BLaER1 (cell line): ENCODE measurements at regions not wholly inside any gene's neighbourhood (a gene's known extent, or its start where the extent isn't known, plus 50 kb on each side); places are given as distances from the start of the nearest gene placed in this dataset.
"Not testable (repeated sequence)": the region's sequence is repeated elsewhere in the genome, so short reads cannot be mapped to it uniquely, and the experiment has no call there.

Experiments
- H3K27ac ChIP-seq: shearing (Covaris generic); formaldehyde crosslinking; 2 replicates; pipeline ENCODE4 v1.8.1; 2022
- H3K27me3 ChIP-seq: shearing (Covaris generic); formaldehyde crosslinking; 2 replicates; pipeline ENCODE4 v1.8.1; 2022
- H3K36me3 ChIP-seq: shearing (Covaris generic); formaldehyde crosslinking; 2 replicates; pipeline ENCODE4 v1.8.1; 2022
- H3K4me1 ChIP-seq: shearing (Covaris generic); formaldehyde crosslinking; 2 replicates; pipeline ENCODE4 v1.8.1; 2022
- H3K4me2 ChIP-seq: shearing (Covaris generic); formaldehyde crosslinking; 2 replicates; pipeline ENCODE4 v1.8.1; 2022
- H3K4me3 ChIP-seq: shearing (Covaris generic); formaldehyde crosslinking; 2 replicates; pipeline ENCODE4 v1.8.1; 2022
- H3K9ac ChIP-seq: shearing (Covaris generic); formaldehyde crosslinking; 2 replicates; pipeline ENCODE4 v1.8.1; 2022
- H3K9me3 ChIP-seq: shearing (Covaris generic); formaldehyde crosslinking; 2 replicates; pipeline ENCODE4 v1.8.1; 2022
- H4K20me1 ChIP-seq: shearing (Covaris generic); formaldehyde crosslinking; 2 replicates; pipeline ENCODE4 v1.8.1; 2022

GRCh38 chr14:19305776-19306175 is 128.4 kb downstream of the POTEG start:
- H3K27ac ChIP-seq, H3K9ac ChIP-seq, H4K20me1 ChIP-seq: not testable (repeated sequence)

GRCh38 chr14:19306405-19306804 is 127.7 kb downstream of the POTEG start:
- not testable (repeated sequence) for H4K20me1 ChIP-seq, H3K4me1 ChIP-seq, H3K27ac ChIP-seq, H3K4me3 ChIP-seq, H3K27me3 ChIP-seq, H3K9me3 ChIP-seq, H3K4me2 ChIP-seq, H3K36me3 ChIP-seq, H3K9ac ChIP-seq

More at GRCh38 chr14:19305776-19306175, 128.4 kb downstream of the POTEG start:
- not testable (repeated sequence) for H3K9me3 ChIP-seq, H3K36me3 ChIP-seq, H3K4me2 ChIP-seq, H3K4me1 ChIP-seq, H3K27me3 ChIP-seq, H3K4me3 ChIP-seq

GRCh38 chr14:19311023-19311422 is 123.1 kb downstream of the POTEG start:
- H3K9ac ChIP-seq, H3K4me1 ChIP-seq, H4K20me1 ChIP-seq, H3K4me3 ChIP-seq, H3K36me3 ChIP-seq, H3K4me2 ChIP-seq, H3K27me3 ChIP-seq, H3K27ac ChIP-seq, H3K9me3 ChIP-seq: not testable (repeated sequence)

GRCh38 chr14:19330678-19331077 is 103.5 kb downstream of the POTEG start:
- H3K9me3 ChIP-seq, H3K27me3 ChIP-seq, H3K4me1 ChIP-seq, H4K20me1 ChIP-seq, H3K4me2 ChIP-seq, H3K9ac ChIP-seq, H3K36me3 ChIP-seq, H3K27ac ChIP-seq, H3K4me3 ChIP-seq: not testable (repeated sequence)

GRCh38 chr14:19337232-19338059 is 96.7 kb downstream of the POTEG start:
- H3K27ac ChIP-seq, H3K4me3 ChIP-seq, H3K36me3 ChIP-seq, H4K20me1 ChIP-seq, H3K9me3 ChIP-seq, H3K9ac ChIP-seq, H3K4me2 ChIP-seq, H3K4me1 ChIP-seq, H3K27me3 ChIP-seq: not testable (repeated sequence)

GRCh38 chr14:19338060-19338372 is 96.1 kb downstream of the POTEG start:
- H3K27ac ChIP-seq, H3K27me3 ChIP-seq, H3K9me3 ChIP-seq, H3K9ac ChIP-seq, H4K20me1 ChIP-seq, H3K4me2 ChIP-seq, H3K36me3 ChIP-seq, H3K4me1 ChIP-seq, H3K4me3 ChIP-seq: not testable (repeated sequence)

- not testable (repeated sequence) for H3K9me3 ChIP-seq, H3K4me1 ChIP-seq, H4K20me1 ChIP-seq, H3K27me3 ChIP-seq, H3K27ac ChIP-seq, H3K4me3 ChIP-seq, H3K4me2 ChIP-seq, H3K36me3 ChIP-seq, H3K9ac ChIP-seq
Measured at GRCh38 chr14:19340976-19341375, 93.2 kb downstream of the POTEG start.

GRCh38 chr14:19341627-19342026 is 92.5 kb downstream of the POTEG start:
- H3K4me3 ChIP-seq, H3K36me3 ChIP-seq, H3K27ac ChIP-seq, H3K9me3 ChIP-seq, H3K4me2 ChIP-seq, H3K4me1 ChIP-seq, H4K20me1 ChIP-seq, H3K9ac ChIP-seq, H3K27me3 ChIP-seq: not testable (repeated sequence)

- H3K9ac ChIP-seq, H3K36me3 ChIP-seq, H3K4me2 ChIP-seq, H4K20me1 ChIP-seq, H3K27me3 ChIP-seq, H3K4me1 ChIP-seq, H3K27ac ChIP-seq, H3K9me3 ChIP-seq, H3K4me3 ChIP-seq: not testable (repeated sequence)
Measured at GRCh38 chr14:19344261-19344660, 89.9 kb downstream of the POTEG start.

- H3K9me3 ChIP-seq, H3K27me3 ChIP-seq, H3K4me2 ChIP-seq, H3K4me1 ChIP-seq, H4K20me1 ChIP-seq, H3K9ac ChIP-seq, H3K4me3 ChIP-seq, H3K27ac ChIP-seq, H3K36me3 ChIP-seq: not testable (repeated sequence)
Measured at GRCh38 chr14:19344689-19345088, 89.5 kb downstream of the POTEG start.

GRCh38 chr14:19345298-19345911 is 88.7 kb downstream of the POTEG start:
- H3K4me1 ChIP-seq, H3K27me3 ChIP-seq, H3K9ac ChIP-seq, H3K27ac ChIP-seq, H4K20me1 ChIP-seq, H3K4me3 ChIP-seq, H3K4me2 ChIP-seq, H3K9me3 ChIP-seq, H3K36me3 ChIP-seq: not testable (repeated sequence)

- H3K4me2 ChIP-seq, H3K4me1 ChIP-seq, H3K9me3 ChIP-seq, H3K27ac ChIP-seq, H3K27me3 ChIP-seq, H4K20me1 ChIP-seq, H3K9ac ChIP-seq, H3K36me3 ChIP-seq, H3K4me3 ChIP-seq: not testable (repeated sequence)
Measured at GRCh38 chr14:19346074-19346480, 88.1 kb downstream of the POTEG start.

GRCh38 chr14:19346636-19347035 is 87.5 kb downstream of the POTEG start:
- not testable (repeated sequence) for H3K36me3 ChIP-seq, H4K20me1 ChIP-seq, H3K27me3 ChIP-seq

GRCh38 chr14:19347112-19347511 is 87.0 kb downstream of the POTEG start:
- H3K27ac ChIP-seq, H3K27me3 ChIP-seq, H3K9me3 ChIP-seq, H3K4me1 ChIP-seq, H3K4me2 ChIP-seq, H4K20me1 ChIP-seq, H3K4me3 ChIP-seq, H3K36me3 ChIP-seq, H3K9ac ChIP-seq: not testable (repeated sequence)

More at GRCh38 chr14:19346636-19347035, 87.5 kb downstream of the POTEG start:
- H3K9me3 ChIP-seq, H3K4me2 ChIP-seq, H3K27ac ChIP-seq, H3K9ac ChIP-seq, H3K4me3 ChIP-seq, H3K4me1 ChIP-seq: not testable (repeated sequence)
